ENCODE measurements at regions not wholly inside any gene's neighbourhood (a gene's known extent, or its start where the extent isn't known, plus 50 kb on each side); places are given as distances from the start of the nearest gene placed in this dataset.
"Not testable (repeated sequence)": the region's sequence is repeated elsewhere in the genome, so short reads cannot be mapped to it uniquely, and the experiment has no call there.

DNA sequence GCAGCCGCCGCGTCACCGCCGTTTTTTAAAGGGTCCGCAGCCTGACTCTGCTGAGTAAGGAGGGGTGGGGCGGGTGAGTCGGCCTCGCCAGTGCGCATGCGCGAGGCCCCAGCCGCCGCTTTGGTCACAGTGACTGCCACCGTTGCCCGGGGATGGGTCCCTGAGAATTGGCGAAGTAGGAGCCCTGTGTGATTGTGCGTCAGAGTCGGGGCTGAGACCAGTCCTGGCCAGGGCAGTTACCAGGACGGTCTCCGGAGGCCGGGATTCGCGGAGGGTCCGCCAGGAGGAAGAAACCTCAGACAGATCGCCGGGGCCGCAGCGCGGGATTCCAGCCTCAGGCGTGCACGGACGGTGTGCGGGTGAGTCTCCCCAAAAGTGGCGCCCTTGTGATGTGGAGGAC, 1386.9 kb upstream of the PCDH10 start:
- H2BK15ac ChIP-seq (ENCODE audit: low read depth, low read length); intact Hi-C loops (cut with micrococcal nuclease); ATAC-seq (ENCODE audit: low read depth); in situ Hi-C loops (cut with MboI; ENCODE audit: low sequenced_read_pairs); H3K23ac ChIP-seq (ENCODE audit: low read depth, low read length); H4K91ac ChIP-seq (ENCODE audit: insufficient read depth, low read depth, low read length); DNase-seq; H4K20me1 ChIP-seq (ENCODE audit: insufficient read depth, low read length); dilution Hi-C loops (cut with HindIII; ENCODE audit: low sequenced_read_pairs, unreplicated experiment); H3K4me3 ChIP-seq (ENCODE audit: insufficient read depth, low read depth, low read length); H2BK5ac ChIP-seq (ENCODE audit: low read depth, low read length, poor library complexity, severe bottlenecking); H3K4ac ChIP-seq (ENCODE audit: low read depth, low read length); H3K9ac ChIP-seq (ENCODE audit: low read depth, low read length); H2BK20ac ChIP-seq (ENCODE audit: low read depth, low read length); H3K14ac ChIP-seq (replicated peaks; ENCODE audit: low read depth, low read length); H3K36me3 ChIP-seq (ENCODE audit: control insufficient read depth, insufficient read depth, low read length); H3K4me1 ChIP-seq (ENCODE audit: control insufficient read depth, insufficient read depth, low read length); H3K27me3 ChIP-seq (ENCODE audit: control insufficient read depth, insufficient read depth, low read length); H4K8ac ChIP-seq (ENCODE audit: low read depth in 2 of 2, low read length in 2 of 2); H4K5ac ChIP-seq (ENCODE audit: low read depth, low read length); CTCF ChIA-PET; H3K9me1 ChIP-seq (ENCODE audit: insufficient read depth, low read length); H2AFZ ChIP-seq (replicated peaks; ENCODE audit: low read length, poor library complexity); H3K56ac ChIP-seq (ENCODE audit: extremely low read depth, insufficient read depth, low read length); H3K4me2 ChIP-seq (ENCODE audit: low read depth, low read length); BruUV-seq (replicated peaks); H3K18ac ChIP-seq (ENCODE audit: low read depth, low read length); H3K79me1 ChIP-seq (ENCODE audit: low read depth in 1 of 2, low read length in 2 of 2); H2BK120ac ChIP-seq (ENCODE audit: low read depth, low read length); H2AK9ac ChIP-seq (replicated peaks; ENCODE audit: low read depth, low read length, poor library complexity); H3K27ac ChIP-seq (ENCODE audit: insufficient read depth, low read length); POLR2A ChIA-PET (ENCODE audit: unreplicated experiment); H2AK5ac ChIP-seq (ENCODE audit: low read depth, low read length); H3K9me3 ChIP-seq (ENCODE audit: control insufficient read depth, insufficient read depth, low read length): not testable (repeated sequence)
- WGBS, 2 experiments (ENCODE audit: extremely low coverage in 2 of 2, insufficient read length in 1 of 2) = no CpG with 5 or more reads among the region's 35 CpGs

All from IMR-90 (cell line).